ENCODE measurements at regions not wholly inside any gene's neighbourhood (a gene's known extent, or its start where the extent isn't known, plus 50 kb on each side); places are given as distances from the start of the nearest gene placed in this dataset.

DNA sequence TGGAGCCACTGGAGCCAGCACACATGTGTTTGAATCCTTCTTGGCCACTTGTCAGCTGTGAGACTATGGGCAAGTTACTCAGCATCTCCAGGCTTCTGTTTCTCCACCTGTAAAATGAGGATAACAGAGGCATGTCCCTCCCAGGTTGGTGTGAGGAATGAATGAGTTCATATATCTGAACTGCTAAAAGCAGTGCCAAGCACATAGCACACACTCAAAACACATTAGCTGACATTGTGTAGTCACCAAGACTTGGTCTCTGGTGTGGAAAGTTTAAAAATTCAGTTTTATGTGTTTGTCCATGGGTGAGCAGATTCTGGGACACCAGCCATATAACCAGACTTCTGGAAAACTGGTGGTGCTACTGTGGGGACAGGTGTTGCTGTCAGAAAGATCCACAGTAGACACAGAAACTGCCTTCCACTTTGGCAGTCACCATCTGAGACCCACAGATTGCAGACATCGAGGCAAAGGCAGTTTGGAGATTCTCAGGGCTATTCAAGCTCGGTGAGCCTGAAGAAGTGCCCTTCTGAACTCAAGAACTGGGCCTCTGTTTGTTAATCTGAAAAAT lies 115.8 kb downstream of the MRPL14 start:
- DNase-seq (ENCODE audit: low spot score): no peak

DNA sequence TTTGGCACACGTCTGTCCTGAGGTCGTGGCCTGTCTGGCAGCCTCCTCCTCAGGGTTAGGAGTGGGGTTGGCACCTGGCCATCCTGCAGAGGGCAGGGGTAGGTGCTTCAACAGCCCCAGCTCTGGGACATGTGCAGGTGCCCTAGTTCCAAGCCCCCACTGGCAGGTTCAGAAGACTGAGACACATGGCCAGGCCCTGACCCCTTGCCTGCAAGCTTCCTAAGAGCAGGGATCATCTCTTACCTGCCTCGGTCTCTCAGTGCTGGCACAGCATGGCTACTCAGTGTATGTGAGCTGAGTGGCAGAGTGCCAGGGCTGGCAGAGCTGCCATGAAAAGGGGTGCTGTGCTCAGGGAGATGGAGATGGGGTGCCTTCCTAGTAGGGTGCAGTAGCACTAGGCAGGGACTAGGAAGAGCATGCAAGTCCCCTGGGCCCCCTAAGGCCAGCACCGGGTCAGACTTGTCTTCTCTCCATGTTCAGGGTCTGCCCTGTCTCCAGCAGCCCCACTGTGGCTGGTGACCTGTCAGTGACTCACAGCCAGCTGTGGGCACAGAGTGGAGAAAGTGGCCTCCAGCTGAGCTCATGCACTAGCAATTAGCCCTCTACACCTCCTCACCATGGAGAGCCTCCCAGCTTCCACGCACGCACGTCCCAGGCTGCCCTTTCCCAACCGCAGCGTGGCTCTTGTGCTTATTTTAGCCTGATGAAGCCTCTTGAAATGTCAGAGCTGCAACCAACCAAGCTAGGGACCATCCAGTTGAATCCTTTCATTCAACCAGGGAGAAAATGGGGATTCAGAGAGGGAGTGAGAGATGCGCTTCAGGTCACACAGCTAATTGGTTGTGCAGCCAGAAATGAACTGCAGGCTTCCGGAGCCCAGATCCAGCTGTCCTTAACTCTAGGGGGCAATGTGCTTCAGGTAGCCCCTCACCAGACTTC lies 116.6 kb downstream of the MRPL14 start:
- peak; percentile 92 for DNase-seq (ENCODE audit: low spot score)

DNA sequence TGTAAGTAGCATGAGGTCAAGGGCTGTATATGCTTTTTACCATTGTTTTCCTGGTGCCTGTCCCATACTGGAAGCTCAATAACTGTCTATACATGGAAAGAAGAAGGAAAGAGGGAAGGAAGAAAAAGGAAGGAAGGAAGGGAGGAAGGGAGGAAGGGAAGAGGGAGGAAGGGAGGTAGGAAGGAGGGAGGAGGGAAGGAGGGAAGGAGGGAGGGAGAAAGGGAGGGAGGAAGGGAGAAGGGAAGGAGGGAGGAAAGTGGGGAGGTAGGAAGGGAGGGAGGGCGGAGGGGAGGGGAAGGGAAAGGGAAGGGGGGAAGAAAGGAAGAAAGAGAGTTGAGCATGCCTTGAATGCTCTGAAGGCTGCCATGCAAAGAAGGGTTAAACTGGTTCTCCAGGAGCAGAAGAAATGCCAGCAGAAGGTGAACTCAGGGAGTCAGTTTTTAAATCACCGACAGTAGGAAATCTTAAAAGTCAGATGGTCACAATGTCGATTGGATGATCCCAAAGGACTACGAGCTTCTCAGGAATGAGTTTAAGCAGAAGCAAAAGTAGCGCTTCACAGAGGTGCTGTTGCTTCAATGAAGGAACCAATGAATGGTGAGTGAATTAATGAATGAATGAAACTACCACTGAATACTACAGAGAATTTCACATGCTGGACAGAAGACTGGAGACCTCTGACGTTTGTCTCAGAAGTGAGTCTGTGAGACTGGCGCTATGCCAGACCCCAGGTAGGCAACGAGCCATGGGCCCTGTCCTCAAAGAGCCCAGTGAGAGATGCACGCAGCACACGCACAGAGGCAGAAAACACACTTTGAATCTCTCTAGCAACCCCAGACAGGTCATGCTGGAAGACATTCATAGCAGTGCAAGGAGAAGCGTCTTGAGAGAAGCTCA lies 117.6 kb downstream of the MRPL14 start:
- DNase-seq (ENCODE audit: low spot score): no peak

DNA sequence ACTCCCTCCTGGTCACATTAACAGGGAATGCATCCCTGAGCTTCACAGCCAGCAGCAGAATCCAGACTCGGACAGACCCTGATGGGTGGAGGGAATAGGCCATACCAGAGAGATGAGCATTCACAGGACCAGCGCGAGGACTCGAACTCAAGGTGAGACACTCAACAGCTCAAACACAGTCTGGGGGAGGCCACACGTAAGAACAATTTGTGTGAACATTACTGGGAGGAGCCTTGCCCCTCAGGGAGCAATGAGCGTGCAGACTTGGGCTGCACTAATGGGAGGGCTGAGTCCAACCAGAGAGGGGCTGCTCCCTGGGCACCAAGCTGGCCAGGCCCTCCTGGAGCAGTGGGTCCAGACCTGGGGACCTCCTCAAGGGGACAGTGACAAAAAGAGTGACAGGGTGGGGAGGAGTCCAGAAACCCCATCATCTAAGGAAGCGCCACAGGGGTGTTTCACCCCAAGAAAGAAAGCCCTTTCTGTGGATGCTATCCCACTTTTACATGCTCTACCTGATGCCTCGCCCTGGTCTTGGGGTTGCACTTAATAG lies 118.4 kb downstream of the MRPL14 start:
- no peak for DNase-seq (ENCODE audit: low spot score)

DNA sequence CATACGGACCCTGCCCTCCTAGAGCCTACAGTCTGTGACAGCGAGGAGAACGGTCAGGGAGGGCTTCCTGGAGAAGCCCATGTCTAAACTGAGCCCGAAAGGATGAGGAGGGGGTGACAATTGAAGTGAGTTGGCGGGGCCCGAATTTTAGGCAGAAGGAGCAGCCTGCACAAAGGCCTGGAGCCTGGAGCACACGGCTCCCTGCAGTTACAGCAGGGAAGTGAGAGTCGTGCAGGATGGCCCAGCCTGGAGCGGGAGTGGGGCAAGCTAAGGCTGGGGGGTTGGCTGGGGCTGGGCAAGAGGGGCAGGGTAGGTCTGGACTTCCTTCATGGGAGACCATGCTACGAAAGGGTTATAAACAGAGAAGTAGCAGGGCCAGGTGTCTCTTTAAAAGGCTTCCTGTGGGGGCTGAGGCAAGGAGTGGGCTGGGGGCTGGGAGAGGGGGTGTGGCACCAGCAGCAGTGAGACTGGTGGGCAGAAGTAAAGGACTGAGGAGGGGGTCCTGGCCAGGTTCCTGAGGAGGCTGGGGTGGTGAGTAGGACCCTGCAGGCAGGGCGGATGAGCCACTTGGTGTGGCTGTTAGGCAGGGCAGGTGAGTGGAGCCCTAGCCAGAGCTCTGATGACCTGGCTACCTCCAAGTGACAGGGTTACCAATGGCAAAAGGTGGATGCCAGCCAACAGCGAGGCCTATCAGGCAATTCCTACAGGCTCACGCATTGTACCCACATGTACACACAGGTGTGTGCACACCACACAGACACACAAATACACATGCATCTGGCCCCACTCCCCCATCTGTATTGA lies 119.2 kb downstream of the MRPL14 start:
- DNase-seq (ENCODE audit: low spot score): no peak

DNA sequence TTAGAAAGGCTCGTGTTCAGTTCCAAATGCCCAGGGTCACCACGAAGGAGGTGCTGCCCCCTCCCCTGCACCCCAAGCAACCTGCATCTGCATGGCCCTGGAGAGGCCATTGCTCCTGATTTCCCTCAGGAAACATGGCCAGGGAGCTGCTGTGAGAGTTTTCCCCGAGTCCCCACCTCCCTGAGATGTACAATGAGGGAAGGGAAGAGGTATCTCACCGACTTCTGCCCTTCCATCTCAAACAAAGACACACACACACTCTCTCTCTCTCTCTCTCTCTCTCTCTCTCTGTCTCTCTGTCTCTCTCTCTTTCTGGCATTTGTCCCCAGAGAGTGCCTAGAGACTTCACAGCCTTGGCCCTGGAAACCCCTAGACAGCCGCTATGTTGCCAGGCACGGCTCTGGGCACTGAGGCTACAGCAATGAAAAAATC lies 120.4 kb downstream of the MRPL14 start:
- DNase-seq (ENCODE audit: low spot score): no peak

DNA sequence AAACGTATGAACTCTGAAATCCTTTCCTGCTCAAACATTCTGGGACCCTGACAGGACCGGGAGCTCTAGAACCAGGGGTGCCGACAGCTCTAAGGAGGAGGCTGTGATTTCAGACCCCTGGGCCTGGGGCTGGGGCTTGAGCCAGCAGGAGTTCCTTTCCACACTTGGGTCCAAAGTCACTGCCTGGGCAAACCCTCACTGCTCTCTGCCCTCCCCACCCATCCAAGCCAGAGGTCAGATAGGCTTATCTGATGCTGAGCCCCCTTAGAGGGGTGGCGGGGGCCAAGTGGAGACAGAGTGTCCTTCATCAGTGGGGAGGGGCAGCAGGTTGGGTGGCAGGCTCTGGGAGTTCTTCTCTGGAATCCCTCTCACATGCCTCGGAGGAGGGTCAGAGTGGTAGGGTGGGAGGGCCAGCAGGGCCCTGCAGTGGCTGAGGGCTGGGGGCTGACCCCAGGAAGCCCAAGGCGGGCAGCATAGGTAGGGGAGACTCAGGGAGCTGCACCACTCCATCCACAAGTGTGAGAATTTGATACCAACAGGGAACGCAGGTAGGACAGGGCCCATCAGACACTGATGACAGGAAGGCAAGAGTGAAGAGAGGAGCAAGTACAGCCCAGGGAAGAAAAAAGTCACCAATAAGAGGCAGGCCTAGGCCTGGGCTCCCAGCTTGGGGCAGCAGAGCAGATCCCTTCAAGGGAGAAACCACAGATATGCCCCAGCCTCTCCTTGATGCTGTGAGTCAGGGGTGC lies 121.0 kb downstream of the MRPL14 start:
- no peak for DNase-seq (ENCODE audit: low spot score)

DNA sequence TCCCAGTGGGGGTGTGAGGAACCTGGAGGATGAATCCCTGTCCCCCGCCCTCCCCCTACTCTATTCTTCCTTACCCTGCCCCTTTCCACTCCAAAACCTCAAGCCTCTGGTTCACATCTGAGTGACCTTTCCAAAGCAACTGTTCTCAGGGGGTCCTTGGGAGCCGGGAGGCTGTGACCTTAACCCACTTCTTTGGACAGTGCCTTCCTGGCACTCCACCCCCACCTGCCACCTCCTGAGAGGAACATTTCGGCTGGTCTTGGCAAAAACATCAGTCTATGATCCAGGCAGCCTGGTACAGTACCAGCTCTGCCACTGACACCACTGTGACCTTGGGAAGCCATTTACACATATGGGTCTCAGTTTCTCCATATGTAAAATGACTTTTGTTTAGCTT lies 121.7 kb downstream of the MRPL14 start:
- no peak for DNase-seq (ENCODE audit: low spot score)

DNA sequence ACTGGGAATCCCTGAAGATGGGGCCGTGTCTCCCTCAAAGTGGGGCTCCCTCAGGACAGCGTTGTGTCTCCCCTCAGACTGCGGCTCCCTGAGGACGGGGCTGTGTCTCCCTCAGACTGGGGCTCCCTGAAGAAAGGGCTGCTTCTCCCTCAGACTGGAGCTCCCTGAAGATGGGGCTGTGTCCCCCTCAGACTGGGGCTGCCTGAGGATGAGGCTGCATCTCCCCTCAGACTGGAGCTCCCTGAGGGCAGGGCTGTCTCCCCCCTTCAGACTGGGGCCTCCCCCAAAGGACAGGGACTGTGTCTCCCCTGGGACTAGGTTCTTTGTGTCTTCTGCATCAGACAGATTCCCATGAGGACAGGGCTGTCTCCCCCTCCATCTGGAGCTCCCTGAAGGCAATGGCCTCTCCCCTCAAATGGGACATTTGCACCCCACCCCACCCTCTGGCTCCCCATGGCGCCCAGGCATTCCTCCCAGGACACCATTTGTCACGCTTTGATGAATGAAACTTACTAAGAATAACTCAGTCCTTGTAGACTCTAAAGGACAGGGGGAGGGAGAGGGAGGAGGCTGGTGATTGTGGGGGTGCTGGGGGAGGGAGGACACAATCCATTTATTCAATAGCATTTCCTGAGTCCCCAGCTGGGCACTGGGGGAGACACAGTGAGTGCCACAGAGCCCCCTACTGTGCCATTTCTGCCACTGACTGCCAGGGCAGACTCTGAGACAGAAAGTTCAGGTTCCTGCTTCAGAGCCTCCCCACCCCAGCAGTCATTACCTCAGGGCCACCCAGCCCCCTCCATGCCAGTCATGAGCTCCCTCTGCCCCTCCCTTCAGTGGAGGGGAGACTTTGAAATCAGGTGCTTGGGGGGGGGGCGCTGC lies 122.4 kb downstream of the MRPL14 start:
- peak; percentile 44 for DNase-seq (ENCODE audit: low spot score)

DNA sequence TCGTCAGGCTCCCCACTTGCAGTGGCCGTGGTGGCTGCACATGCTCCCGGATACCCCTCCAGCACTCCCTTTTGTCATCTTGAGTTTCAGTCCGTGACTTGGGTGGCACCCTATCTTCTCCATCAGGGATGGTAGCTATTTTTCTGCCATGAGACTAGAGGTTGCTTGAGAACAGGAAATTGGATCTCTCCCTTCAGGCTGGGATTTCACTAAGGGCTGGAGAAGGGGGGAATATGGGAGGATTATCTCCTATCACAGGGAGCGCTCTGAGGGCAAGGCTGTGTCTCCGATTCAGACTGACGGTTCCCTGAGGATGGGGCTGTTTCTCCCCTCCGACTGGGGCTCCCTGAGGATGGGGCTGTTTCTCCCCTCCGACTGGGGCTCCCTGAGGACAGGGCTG lies 123.1 kb downstream of the MRPL14 start:
- DNase-seq (ENCODE audit: low spot score): no peak

DNA sequence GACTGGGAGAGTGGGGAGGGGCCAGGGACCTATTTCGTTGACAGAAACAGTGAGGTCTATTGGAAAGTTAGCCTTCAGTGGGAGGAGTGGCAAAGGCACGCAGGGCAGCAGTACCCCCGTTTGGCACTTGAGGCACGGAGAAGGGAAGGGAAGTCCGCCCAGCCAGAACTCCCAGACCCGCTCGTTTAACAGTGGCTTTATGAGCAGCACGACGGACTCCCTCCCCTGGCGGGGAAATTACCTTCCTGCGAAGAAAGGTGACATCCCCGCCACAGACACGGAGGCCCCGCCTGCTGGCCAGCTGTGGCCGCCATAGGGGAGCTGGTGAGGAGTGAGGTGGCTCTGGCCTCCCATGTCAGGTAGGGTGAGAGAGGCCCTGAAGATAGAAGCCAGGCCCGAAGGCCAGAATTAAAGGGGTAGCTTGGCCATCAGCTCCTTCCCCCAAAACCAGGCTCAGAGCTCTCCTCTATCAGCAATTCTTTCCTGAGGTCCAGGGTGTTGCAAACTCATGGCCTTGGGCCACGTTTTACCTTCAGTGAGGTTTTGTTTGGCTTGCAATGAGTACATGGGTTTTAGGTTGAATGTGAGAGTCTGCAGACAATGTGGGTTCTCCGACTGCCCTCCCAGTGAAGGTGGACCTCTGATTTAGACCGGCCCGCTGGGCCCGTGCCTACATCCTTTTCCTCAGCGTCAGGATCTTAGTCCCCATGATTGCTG lies 123.7 kb downstream of the MRPL14 start:
- DNase-seq (ENCODE audit: low spot score): no peak

DNA sequence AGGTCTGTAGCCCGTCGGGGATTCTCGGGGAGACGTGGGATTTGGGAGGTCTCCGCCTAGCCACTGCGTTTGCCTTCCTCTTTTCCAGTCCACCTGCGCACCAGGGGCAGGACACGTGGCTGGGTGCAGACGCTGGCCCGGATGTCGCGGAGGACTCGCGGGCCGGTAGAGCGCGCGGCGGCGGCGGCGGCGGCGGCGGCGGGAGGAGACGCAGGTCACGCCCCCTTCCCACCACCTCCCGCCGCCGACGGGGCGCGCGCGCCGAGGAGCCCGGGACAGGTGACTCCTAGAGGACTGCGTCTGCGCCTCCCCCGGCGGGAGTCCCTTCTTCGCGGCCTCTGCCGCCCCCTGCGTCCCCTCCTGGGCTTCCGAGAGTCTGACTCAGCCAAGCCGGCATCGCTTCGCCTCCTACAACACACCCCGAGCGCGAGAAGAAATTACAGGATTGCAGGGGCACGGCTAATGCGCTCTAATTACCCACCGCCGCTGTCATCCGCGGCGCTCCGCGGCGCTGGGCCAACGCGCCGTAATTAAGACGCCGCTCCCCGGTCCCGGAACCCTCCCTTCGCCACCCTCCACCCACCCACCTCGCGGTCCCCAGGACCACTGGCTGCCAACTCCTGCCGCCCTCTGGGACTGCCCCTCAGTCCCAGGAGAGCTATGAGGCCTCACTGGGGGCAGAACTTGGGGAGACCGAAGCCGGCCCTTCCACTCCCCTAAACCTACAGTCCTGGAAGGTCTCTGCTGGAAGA lies 124.5 kb downstream of the MRPL14 start:
- DNase-seq (ENCODE audit: low spot score): peak; percentile 53

DNA sequence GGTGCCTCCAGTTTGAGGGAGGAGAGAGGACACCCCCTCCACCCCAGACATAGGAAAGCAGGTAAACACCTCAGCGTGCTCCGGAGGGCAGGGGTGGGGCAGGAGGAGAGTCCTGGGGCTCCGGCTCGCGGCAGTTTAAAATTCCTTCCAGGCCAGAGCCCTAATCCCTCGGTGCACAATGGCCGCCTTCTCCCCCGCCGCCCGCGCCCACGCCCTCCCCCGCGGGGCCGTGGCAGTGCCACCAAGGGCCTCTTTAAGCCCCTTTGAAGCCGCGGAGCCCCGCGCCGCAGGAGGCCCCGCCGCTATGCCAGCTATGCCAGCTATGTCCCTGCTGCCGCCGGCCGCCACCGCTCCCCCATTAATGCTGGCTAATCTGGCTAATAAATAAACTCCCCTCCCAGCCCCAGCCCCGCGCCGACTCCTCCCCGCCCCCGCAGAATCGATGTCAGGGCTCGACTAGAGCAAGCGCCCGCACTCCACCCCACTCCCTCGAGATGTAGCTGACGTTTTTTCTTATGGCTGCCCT lies 125.1 kb downstream of the MRPL14 start:
- DNase-seq (ENCODE audit: low spot score): peak; percentile 39

DNA sequence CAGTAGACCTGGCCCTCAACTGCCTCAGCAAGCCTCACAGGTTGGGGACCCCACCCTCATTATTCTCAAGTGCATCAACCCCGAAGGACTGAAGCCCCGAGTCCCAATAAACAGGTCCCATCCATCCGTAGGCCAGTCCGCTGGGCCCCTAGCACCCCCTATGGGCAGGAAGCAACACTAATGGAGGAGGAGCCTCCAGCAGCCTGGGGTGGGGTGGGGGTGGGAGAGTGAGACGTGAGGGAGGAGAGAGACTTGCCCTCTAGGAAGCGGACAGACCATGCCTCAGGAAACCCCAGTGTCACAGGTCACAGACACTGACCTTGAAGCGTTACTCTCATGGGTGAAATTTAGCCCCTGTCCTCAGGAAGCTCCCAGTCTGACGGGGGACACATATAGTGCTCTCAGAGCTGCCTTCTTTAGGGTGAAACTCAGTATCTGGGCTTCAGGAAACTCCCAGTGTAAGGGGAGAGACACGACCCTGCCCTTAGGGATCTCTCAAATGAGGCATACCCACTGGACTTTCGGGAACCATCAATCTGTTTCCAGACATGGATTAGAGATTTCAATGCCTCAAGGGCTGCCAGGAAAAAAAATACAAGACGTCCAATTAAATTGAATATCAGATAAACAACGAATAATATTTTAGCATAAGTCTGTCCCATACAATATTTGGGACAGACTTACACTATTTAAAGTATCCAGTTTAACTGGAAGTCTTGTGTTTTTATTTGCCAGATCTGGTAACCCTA lies 125.8 kb downstream of the MRPL14 start:
- no peak for DNase-seq (ENCODE audit: low spot score)

DNA sequence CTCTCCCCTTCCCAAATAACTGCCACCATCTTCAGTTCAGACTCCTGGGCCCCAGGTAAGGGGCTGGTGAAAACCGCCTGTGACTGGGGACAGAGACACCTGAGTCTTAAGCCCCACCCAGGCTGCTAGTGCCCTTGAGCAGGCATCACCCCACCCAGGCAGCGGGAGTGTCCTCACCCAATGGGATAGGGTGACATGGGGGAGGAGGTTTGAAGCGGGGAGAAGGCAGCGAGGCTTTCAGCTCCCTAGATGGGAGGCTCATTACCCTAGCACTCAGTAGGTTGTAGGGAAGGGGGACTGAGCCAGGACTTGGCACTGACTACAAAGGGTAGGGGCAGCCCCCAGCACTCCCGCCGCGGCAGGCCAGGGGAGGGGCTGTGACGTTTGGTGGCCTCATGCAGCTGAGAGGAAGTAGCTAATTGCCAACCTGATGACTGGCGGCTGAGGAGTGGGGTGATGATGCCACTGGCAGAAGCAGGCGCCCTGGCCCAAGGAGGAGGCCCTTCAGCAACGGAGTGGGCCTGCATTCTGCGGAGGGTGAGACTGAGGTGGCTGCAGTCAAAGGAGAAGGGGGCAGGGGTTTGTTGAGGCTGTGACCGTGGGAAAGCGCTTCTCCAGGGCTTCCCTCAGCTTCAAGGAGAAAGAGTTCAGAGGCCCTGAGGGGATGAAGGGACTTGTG lies 126.9 kb downstream of the MRPL14 start:
- DNase-seq (ENCODE audit: low spot score): no peak

DNA sequence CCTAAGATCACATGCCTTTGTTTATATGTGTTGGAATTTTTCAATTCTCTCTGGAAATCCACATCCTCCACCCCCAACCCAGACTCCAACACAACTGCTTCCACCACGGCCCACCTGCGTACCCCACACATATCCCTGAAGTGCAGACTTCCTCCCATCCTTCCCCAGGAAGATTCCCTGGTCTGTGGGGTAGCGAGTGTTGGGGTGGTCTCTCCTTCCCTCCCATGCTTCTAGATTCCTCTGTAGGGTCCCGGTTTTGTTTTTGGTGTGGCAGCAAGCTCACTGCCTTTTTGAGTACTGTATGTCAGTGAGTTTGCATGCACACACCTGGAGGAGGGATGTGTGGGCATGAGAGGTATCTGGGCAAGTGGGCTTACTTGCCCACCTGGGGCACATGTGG lies 127.6 kb downstream of the MRPL14 start:
- DNase-seq (ENCODE audit: low spot score): no peak
